ENCODE measurements at regions not wholly inside any gene's neighbourhood (a gene's known extent, or its start where the extent isn't known, plus 50 kb on each side); places are given as distances from the start of the nearest gene placed in this dataset.

- TF ChIP-seq CTCF (IDR thresholded peaks at IDR 0.05; ENCODE audit: insufficient read depth, low read length, poor library complexity, severe bottlenecking) (no peak), EZH2phosphoT487 (conservative IDR thresholded peaks at IDR 0.05; ENCODE audit: low read length) (no peak)
These were observed 363.3 kb downstream of the TNS1 start for GRCh38 chr2:217639481-217639880.

All from SU-DHL-6 (cell line).